ENCODE measurements at regions not wholly inside any gene's neighbourhood (a gene's known extent, or its start where the extent isn't known, plus 50 kb on each side); places are given as distances from the start of the nearest gene placed in this dataset.

DNA sequence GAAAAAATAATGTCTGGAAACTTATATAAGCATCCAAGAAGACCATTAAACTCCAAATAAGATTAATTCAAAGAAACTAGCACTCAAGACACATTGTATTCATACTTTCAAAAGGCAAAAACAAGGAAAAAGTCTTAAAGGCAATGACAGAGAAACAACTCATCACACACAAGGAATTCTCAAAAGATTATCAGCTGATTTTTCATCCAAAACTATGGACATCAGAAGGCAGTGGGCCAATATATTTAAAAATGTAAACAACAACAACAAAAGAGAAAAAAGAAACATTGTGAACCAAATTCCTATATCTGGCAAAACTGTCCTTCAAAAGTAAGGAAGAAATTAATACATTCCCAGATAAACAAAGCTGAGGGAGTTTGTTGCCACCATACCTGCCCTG lies 711.4 kb upstream of the GALNTL6 start:
- TF ChIP-seq EP300 (IDR thresholded peaks at IDR 0.05) = no peak
- TF ChIP-seq MAFK (IDR thresholded peaks at IDR 0.05; ENCODE audit: partially characterized antibody) = no peak
- no peak for TF ChIP-seq RAD21 (conservative IDR thresholded peaks at IDR 0.05 in 1 of 2, IDR thresholded peaks at IDR 0.05 in 1 of 2)
- TF ChIP-seq CHD4 (IDR thresholded peaks at IDR 0.05; ENCODE audit: borderline replicate concordance) = no peak

All from A549 (cell line).